ENCODE measurements at regions not wholly inside any gene's neighbourhood (a gene's known extent, or its start where the extent isn't known, plus 50 kb on each side); places are given as distances from the start of the nearest gene placed in this dataset.

DNA sequence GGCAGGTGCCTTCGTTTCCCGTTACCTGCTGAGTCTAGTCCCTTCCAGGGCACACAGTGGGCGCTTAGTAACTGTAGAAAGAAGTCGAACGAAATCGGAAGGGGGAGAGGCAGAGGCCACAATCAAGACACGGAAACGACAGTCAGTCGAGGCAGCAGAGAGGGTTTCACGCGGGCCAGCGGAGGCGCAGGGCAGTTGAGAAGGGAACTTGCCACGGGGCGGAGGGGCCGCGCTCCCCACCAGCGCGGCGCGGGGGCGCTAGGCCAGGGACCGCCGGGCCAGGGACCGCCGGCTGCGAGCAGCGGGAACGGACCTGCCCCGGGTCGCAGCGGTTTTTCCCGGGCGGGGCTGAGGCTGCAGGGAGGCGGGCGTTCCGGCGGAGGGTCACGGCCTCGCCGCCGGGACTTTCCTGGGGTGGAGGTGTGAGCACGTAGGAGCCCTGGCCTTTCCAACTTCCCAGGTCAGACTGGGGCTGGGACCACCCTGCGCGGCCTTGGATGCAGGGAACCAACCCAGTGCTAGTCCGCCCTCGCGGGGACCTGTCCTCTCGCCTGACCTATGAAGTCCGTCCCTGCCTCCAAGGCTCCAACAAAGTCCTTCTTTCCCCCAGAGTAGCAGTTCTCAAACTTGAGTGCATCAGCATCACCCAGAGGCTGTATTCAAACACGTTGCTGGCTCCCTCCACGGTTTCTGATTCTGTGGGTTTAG lies 150.1 kb upstream of the FGGY start:
- TF ChIP-seq, protein P1, sequence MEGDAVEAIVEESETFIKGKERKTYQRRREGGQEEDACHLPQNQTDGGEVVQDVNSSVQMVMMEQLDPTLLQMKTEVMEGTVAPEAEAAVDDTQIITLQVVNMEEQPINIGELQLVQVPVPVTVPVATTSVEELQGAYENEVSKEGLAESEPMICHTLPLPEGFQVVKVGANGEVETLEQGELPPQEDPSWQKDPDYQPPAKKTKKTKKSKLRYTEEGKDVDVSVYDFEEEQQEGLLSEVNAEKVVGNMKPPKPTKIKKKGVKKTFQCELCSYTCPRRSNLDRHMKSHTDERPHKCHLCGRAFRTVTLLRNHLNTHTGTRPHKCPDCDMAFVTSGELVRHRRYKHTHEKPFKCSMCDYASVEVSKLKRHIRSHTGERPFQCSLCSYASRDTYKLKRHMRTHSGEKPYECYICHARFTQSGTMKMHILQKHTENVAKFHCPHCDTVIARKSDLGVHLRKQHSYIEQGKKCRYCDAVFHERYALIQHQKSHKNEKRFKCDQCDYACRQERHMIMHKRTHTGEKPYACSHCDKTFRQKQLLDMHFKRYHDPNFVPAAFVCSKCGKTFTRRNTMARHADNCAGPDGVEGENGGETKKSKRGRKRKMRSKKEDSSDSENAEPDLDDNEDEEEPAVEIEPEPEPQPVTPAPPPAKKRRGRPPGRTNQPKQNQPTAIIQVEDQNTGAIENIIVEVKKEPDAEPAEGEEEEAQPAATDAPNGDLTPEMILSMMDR (IDR thresholded peaks at IDR 0.05) = peak in 1 of 4 experiments; percentile 28
- peak in 1 of 2 donors; percentile 15 for TF ChIP-seq POLR2A (IDR thresholded peaks at IDR 0.05)

Measured in uterus (tissue), 2 donors.